ENCODE measurements at regions not wholly inside any gene's neighbourhood (a gene's known extent, or its start where the extent isn't known, plus 50 kb on each side); places are given as distances from the start of the nearest gene placed in this dataset.
"Not testable (repeated sequence)": the region's sequence is repeated elsewhere in the genome, so short reads cannot be mapped to it uniquely, and the experiment has no call there.

DNA sequence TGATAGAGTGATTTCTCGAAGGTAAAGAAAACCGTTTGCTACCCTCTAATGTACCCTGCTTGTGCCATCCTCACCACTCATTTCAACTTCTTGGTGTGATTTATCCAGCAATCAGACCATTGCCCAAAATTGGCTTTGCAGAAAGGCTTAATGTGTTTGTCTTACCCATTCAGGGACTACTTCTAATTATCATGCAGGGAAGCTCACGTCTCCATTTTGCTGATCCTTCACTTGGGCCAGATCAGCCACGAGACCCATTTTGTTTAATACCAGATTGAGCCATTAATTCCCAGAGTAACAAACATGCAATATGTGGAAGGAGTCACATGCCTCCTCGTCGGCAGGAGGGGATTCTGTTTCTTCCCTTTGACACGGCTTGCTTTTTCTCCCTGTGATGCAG lies 51.1 kb upstream of the CRY1 start:
- no peak overlapping the region for H3K27ac ChIP-seq
- DNase-seq (ENCODE audit: low read depth, low spot score) = no peak

GRCh38 chr12:107144990-107145389 lies 51.6 kb upstream of the CRY1 start:
- DNase-seq (ENCODE audit: low read depth, low spot score) = no peak
- no peak overlapping the region for H3K27ac ChIP-seq

GRCh38 chr12:107145397-107145796 lies 52.0 kb upstream of the CRY1 start:
- H3K27ac ChIP-seq = peak overlapping the region; percentile 3
- DNase-seq (ENCODE audit: low read depth, low spot score) = no peak

DNA sequence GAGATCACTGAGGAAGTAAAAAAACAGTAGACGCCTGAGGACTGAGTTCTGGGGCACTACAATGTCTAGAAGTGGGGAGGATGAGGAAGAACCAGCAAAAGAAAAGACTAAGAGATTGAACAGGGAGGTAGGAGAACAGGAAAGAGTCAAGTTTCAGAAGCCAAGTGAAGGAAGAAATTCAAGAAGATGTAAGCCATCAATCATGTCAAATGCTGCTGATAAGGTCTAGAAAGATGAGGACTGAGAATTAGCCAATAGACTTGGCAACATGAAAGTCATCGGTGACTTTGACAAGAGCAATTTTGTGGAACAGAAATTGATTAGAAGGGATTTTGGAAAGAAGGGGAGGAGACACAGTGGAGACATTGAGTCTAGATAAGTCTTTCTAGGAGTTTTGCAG lies 54.8 kb upstream of the CRY1 start:
- DNase-seq (ENCODE audit: low read depth, low spot score) = no peak
- H3K27ac ChIP-seq = no peak overlapping the region

DNA sequence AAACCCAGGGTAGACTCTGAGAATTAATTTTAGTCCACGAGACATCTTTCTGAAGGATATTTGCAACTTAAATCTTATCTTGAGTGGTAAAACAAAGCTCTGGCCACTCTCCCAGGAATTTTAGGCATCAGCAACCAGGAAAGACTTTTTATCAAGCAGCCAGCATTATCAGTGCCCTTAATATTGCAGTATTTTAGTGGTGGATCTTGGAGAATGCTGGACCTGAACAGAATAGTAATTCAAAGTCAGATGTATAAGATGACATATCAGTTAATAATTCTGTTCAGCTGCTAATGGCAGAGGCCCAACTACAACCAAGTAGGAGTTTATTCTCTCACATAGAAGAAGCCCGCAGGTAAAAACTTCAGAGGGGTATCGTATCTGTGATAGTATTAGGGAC lies 59.0 kb upstream of the CRY1 start:
- no peak overlapping the region for H3K27ac ChIP-seq

GRCh38 chr12:107159384-107159900 lies 66.1 kb upstream of the CRY1 start:
- DNase-seq (ENCODE audit: low read depth, low spot score) = no peak
- no peak overlapping the region for H3K27ac ChIP-seq

More for the DNA sequence above, 59.0 kb upstream of the CRY1 start:
- no peak for DNase-seq (ENCODE audit: low read depth, low spot score)

DNA sequence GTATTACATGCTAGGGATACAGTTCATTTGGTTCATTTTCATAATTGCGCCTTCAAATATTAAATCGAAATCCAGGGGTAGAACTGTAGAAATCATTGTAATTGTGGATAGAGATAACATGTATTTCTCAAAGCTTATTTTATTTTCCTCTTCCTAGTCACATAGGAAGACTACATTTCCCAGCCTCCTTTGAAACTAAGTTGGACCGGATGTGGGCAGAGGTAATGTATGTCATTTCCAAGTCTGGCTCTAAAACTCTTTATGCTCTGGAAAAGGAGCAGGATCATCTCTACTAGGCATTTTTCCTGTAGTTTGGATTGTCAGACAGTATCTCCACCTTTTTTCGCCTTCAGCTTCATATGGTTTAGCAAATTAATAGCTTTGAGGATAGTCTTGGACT lies 70.1 kb upstream of the CRY1 start:
- H3K27ac ChIP-seq = no peak overlapping the region
- DNase-seq (ENCODE audit: low read depth, low spot score) = no peak

DNA sequence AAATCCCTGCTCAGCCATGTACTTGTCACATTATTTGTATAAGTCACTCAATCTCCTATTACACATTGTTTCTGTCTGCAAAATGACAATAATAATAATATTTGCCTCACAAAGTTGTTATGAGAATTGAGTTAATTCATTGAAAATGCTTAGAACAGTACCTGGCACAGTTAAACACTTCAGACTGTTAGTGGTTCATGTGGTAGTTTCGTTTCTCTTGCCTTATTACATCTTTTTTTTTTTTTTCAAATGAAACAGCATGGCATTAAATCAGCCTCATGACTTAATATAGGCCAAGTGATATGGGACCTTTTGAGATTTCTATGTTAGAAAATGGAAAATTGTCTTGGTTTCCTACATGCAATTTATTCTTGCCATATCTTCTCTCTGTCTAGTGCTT lies 71.0 kb upstream of the CRY1 start:
- H3K27ac ChIP-seq = no peak overlapping the region
- DNase-seq (ENCODE audit: low read depth, low spot score) = no peak

GRCh38 chr12:107165581-107165980 lies 72.2 kb upstream of the CRY1 start:
- DNase-seq (ENCODE audit: low read depth, low spot score) = no peak
- H3K27ac ChIP-seq = no peak overlapping the region

- no peak overlapping the region for H3K27ac ChIP-seq
- DNase-seq (ENCODE audit: low read depth, low spot score) = no peak
Measured at GRCh38 chr12:107167756-107168155, 74.4 kb upstream of the CRY1 start.

DNA sequence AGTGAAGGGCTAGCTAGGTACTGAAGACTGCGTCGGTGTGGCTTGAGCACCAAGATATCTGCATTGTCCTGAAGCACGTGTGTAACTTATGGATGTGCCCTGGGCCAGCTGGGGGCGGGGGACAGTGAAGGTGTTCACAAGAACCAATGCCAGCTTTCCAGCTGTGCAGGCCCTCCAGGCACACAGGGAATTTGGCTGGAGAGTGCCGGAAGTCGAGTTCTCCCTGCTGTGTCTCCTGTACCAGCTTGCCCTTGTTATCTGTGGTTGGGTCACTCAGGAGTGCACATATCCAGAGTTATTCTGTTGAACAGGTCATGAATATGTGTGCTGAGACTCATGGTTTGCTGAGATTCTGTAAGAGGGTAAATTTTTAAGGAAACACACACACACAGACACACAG lies 75.9 kb upstream of the CRY1 start:
- DNase-seq (ENCODE audit: low read depth, low spot score) = peak; percentile 60
- H3K27ac ChIP-seq = no peak overlapping the region

- no peak overlapping the region for H3K27ac ChIP-seq
- DNase-seq (ENCODE audit: low read depth, low spot score) = no peak
Measured at GRCh38 chr12:107178776-107179175, 85.4 kb upstream of the CRY1 start.

DNA sequence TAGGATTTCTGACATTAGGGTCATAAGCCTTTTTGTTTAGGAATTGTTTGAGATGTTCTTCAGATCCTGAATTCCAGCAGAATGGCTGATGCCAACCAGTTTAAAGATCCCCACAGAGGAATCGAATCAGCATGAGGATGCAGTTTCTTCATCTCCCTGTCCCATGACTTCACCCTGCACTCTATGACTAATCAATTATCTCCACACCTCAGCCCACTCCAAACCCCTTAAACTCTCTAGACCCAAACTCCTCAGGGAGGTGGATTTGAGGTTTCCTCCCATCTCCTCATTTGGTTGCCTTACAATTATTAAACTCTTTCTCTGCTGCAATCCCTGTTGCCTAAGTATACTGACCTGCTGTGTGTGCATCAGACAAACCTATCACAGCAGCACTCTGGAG lies 86.5 kb upstream of the CRY1 start:
- H3K27ac ChIP-seq = no peak overlapping the region
- no peak for DNase-seq (ENCODE audit: low read depth, low spot score)

GRCh38 chr12:107180272-107180671 lies 86.9 kb upstream of the CRY1 start:
- H3K27ac ChIP-seq = no peak overlapping the region
- no peak for DNase-seq (ENCODE audit: low read depth, low spot score)

DNA sequence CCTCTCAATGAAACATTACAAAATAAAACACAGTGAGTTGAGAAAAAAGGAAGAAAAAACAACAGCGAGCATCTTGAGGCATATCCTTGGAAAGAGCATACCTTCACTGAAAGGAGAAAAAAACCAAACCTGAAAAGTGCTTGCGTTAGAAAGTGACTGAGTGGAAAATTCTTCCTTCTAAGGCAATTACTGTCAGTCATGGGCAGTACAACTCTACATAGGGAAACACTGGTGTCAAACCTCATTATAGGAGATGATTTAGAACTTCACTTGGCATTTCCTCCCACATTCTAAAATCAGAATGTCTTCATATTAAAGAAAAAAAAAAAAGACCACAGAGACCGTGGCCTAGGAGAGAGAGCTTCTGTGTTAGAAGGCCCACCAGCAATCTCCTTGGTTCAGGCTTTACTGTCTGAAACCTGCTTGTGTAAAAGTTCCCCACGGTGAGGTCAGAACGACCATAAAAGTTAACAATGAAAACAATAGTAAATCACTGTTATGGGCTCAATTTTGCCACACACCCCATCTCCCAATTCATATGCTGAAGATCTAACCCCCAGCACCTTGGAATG lies 91.1 kb upstream of the CRY1 start:
- no peak for DNase-seq (ENCODE audit: low read depth, low spot score)
- no peak overlapping the region for H3K27ac ChIP-seq

DNA sequence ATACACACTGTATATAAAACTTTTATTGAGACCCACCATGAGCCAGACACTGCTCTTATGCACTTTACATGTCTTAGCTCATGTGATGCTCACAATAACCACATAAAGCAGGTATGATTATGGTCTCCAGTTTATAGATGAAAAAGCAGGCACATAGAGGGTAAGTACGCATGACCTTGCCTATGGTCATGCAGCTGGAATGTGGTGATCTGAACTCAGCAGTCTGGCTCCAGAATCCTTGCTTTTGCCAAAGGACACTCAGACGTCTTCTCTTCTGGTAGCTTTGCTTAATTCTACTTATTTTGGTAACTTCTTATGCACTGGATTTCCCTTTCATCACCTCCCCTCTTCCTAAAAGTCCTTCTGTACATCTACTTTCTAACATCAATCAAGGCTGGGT lies 103.3 kb upstream of the CRY1 start:
- H3K27ac ChIP-seq = no peak overlapping the region

DNA sequence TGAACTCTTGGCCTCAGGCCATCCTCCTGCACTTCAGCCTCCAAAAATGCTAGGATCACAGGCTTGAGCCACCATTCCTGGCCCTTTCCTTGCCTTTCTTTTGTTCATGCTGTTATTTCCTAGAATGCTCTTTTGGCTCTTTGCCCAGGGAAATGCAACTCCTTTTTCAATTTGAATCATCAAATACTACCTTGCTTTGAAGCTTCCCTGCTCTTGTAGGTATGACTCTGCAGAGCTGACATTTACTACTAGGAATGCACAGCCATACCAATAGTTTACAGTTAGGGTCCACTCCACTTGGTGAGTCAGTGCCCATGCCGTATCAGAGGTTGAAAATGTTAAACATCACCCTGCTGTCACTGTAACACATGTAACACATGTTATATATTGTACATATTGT lies 107.0 kb upstream of the CRY1 start:
- peak overlapping the region; percentile 24 for H3K27ac ChIP-seq
- DNase-seq (ENCODE audit: low read depth, low spot score) = peak; percentile 82

More for the DNA sequence above, 103.3 kb upstream of the CRY1 start:
- no peak for DNase-seq (ENCODE audit: low read depth, low spot score)

DNA sequence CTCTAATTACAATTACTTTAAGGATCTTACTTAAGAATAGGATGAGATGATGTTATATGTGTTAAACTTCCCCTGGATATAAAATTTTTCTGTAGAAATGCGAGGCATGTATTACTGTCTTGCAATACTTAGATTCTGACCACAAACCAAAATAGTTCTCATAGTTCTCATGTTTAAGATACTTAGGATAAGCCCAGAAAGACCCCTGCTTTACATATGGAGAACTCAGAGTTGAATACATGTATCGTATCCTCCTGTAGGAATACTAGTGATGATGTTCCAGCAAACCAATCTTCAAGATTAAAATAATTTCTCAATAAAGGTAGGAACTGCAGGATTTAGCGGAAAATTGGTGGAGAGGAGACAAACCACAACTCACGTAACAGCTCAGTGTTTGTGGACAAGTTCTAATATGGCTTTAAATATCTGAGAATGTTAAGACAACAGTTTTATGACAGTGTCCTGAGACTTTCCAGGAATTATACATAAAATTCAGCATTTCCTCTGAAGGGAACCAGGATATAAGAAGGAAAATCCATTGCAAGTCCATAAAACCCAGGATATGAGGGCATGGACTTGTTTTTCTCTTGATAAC lies 114.7 kb upstream of the CRY1 start:
- H3K27ac ChIP-seq = no peak overlapping the region
- no peak for DNase-seq (ENCODE audit: low read depth, low spot score)

- not testable (repeated sequence) for H3K27ac ChIP-seq; DNase-seq (ENCODE audit: low read depth, low spot score)
Measured at GRCh38 chr12:107209700-107210099, 116.4 kb upstream of the CRY1 start.

GRCh38 chr12:107214373-107214773 lies 121.0 kb upstream of the CRY1 start:
- peak; percentile 52 for DNase-seq (ENCODE audit: low read depth, low spot score)
- H3K27ac ChIP-seq = peak overlapping the region; percentile 17

GRCh38 chr12:107216411-107216810 lies 123.1 kb upstream of the CRY1 start:
- DNase-seq (ENCODE audit: low read depth, low spot score); H3K27ac ChIP-seq: not testable (repeated sequence)

DNA sequence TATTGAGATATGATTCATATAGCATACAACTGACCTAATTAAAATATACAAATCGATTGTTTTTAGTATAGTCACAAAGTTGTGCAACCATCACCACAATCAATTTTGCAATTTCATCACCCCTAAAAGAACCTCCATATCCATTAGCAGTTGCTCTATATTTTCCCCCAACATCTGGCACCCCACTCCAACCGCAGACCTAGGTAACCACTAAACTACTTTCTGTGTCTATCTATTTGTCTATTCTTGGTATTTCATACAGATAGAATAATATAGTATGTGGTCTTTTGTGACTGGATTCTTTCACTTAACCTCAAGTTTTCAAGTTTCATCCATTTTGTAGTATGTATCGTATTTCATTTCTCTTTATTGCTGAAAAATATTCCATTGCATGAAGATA lies 126.0 kb upstream of the CRY1 start:
- no peak overlapping the region for H3K27ac ChIP-seq
- DNase-seq (ENCODE audit: low read depth, low spot score) = no peak
